Activated T-helper 1 cell treated with anti-CD3 and anti-CD28 coated beads, Interleukin-12 subunit alpha, Interleukin-12 subunit beta, Interleukin-2, Interleukin-4 antibody, amounts not matched to agents 30 ng/mL and 10 ng/mL and 1 ng/mL, durations not matched to agents 14 hours and 24 hours and 36 hours (primary cell): ENCODE measurements at regions not wholly inside any gene's neighbourhood (a gene's known extent, or its start where the extent isn't known, plus 50 kb on each side); places are given as distances from the start of the nearest gene placed in this dataset.

Experiments
- DNase-seq: peaks from one replicate; pipeline ENCODE4 v3.0.0; 2021; ENCODE audit warnings: low spot score
- H3K27ac Mint-ChIP-seq: one replicate; pipeline ENCODE4 v1.8.0; 2021; ENCODE audit warnings: mild to moderate bottlenecking, mixed read lengths
- H3K27me3 Mint-ChIP-seq: one replicate; pipeline ENCODE4 v1.8.0; 2022; ENCODE audit warnings: mild to moderate bottlenecking, moderate library complexity, mixed read lengths; ENCODE audit not compliant: insufficient read depth
- H3K36me3 Mint-ChIP-seq: one replicate; pipeline ENCODE4 v1.8.0; 2021; ENCODE audit warnings: low read depth, mixed read lengths
- H3K4me1 Mint-ChIP-seq: one replicate; pipeline ENCODE4 v1.8.0; 2021; ENCODE audit warnings: low read depth, mixed read lengths
- H3K4me3 Mint-ChIP-seq: one replicate; pipeline ENCODE4 v1.8.0; 2021; ENCODE audit warnings: mild to moderate bottlenecking, moderate library complexity, mixed read lengths
- H3K9me3 Mint-ChIP-seq: one replicate; pipeline ENCODE4 v1.8.0; 2021; ENCODE audit warnings: mixed read lengths
- intact Hi-C: fragments of 100-400 bp; cut with micrococcal nuclease; formaldehyde crosslinking; loops from one replicate; pipeline ENCODE4 v1.15.1; 2024

GRCh38 chr18:73932976-73933375, 214.7 kb downstream of the FBXO15 start:
- no peak overlapping the region for H3K27ac Mint-ChIP-seq
- no peaks in the 10 kb centered on the region for H3K36me3 Mint-ChIP-seq

GRCh38 chr18:73927496-73927895, 220.1 kb downstream of the FBXO15 start:
- Mint-ChIP-seq H3K36me3 (no peaks in the 10 kb centered on the region), H3K27ac (no peak overlapping the region), H3K27me3 (no peaks in the 10 kb centered on the region), H3K9me3 (no peaks in the 10 kb centered on the region), H3K4me1 (no peaks in the 10 kb centered on the region), H3K4me3 (no peak overlapping the region)
- no peak for DNase-seq
- intact Hi-C loops = no loop called here

More at GRCh38 chr18:73932976-73933375, 214.7 kb downstream of the FBXO15 start:
- no peaks in the 10 kb centered on the region for H3K4me1 Mint-ChIP-seq
- H3K27me3 Mint-ChIP-seq = no peaks in the 10 kb centered on the region
- DNase-seq = no peak
- H3K4me3 Mint-ChIP-seq = no peak overlapping the region
- intact Hi-C loops = no loop called here
- H3K9me3 Mint-ChIP-seq = no peaks in the 10 kb centered on the region

- DNase-seq = no peak
- H3K4me1 Mint-ChIP-seq = no peaks in the 10 kb centered on the region
- H3K27me3 Mint-ChIP-seq = no peaks in the 10 kb centered on the region
- H3K4me3 Mint-ChIP-seq = no peak overlapping the region
- no peaks in the 10 kb centered on the region for H3K9me3 Mint-ChIP-seq
- H3K36me3 Mint-ChIP-seq = no peaks in the 10 kb centered on the region
- H3K27ac Mint-ChIP-seq = no peak overlapping the region
- intact Hi-C loops = no loop called here
These were observed 222.8 kb downstream of the FBXO15 start for GRCh38 chr18:73924836-73925235.

- H3K27ac Mint-ChIP-seq = no peak overlapping the region
- H3K4me1 Mint-ChIP-seq = no peaks in the 10 kb centered on the region
- H3K9me3 Mint-ChIP-seq = no peaks in the 10 kb centered on the region
- H3K36me3 Mint-ChIP-seq = no peaks in the 10 kb centered on the region
- H3K4me3 Mint-ChIP-seq = no peak overlapping the region
- no peaks in the 10 kb centered on the region for H3K27me3 Mint-ChIP-seq
- intact Hi-C loops = no loop called here
- no peak for DNase-seq
These were observed 223.3 kb downstream of the FBXO15 start for GRCh38 chr18:73924307-73924706.

- Mint-ChIP-seq H3K9me3 (no peaks in the 10 kb centered on the region), H3K27ac (no peak overlapping the region), H3K27me3 (no peaks in the 10 kb centered on the region), H3K36me3 (no peaks in the 10 kb centered on the region), H3K4me1 (no peaks in the 10 kb centered on the region), H3K4me3 (no peak overlapping the region)
- intact Hi-C loops = no loop called here
- DNase-seq = no peak
These were observed 223.8 kb downstream of the FBXO15 start for GRCh38 chr18:73923866-73924265.

- intact Hi-C loops = no loop called here
These were observed 227.6 kb downstream of the FBXO15 start for GRCh38 chr18:73920033-73920432.

GRCh38 chr18:73918816-73919215, 228.8 kb downstream of the FBXO15 start:
- intact Hi-C loops = no loop called here
- no peaks in the 10 kb centered on the region for H3K4me1 Mint-ChIP-seq
- no peaks in the 10 kb centered on the region for H3K36me3 Mint-ChIP-seq
- no peaks in the 10 kb centered on the region for H3K9me3 Mint-ChIP-seq
- H3K27ac Mint-ChIP-seq = no peak overlapping the region
- no peak overlapping the region for H3K4me3 Mint-ChIP-seq
- DNase-seq = no peak
- H3K27me3 Mint-ChIP-seq = no peaks in the 10 kb centered on the region

More at GRCh38 chr18:73920033-73920432, 227.6 kb downstream of the FBXO15 start:
- no peaks in the 10 kb centered on the region for H3K4me1 Mint-ChIP-seq
- no peak for DNase-seq
- no peak overlapping the region for H3K27ac Mint-ChIP-seq
- no peaks in the 10 kb centered on the region for H3K27me3 Mint-ChIP-seq
- H3K9me3 Mint-ChIP-seq = no peaks in the 10 kb centered on the region
- no peaks in the 10 kb centered on the region for H3K36me3 Mint-ChIP-seq
- no peak overlapping the region for H3K4me3 Mint-ChIP-seq

GRCh38 chr18:73917046-73917445, 230.6 kb downstream of the FBXO15 start:
- Mint-ChIP-seq H3K4me1 (no peaks in the 10 kb centered on the region), H3K9me3 (no peaks in the 10 kb centered on the region), H3K4me3 (no peak overlapping the region), H3K27me3 (no peaks in the 10 kb centered on the region), H3K27ac (no peak overlapping the region), H3K36me3 (no peaks in the 10 kb centered on the region)
- DNase-seq = no peak
- intact Hi-C loops = no loop called here

- no peak overlapping the region for H3K27ac Mint-ChIP-seq
- intact Hi-C loops = no loop called here
- no peaks in the 10 kb centered on the region for H3K9me3 Mint-ChIP-seq
- no peak overlapping the region for H3K4me3 Mint-ChIP-seq
- no peaks in the 10 kb centered on the region for H3K27me3 Mint-ChIP-seq
- DNase-seq = no peak
- no peaks in the 10 kb centered on the region for H3K36me3 Mint-ChIP-seq
- no peaks in the 10 kb centered on the region for H3K4me1 Mint-ChIP-seq
These were observed 234.1 kb downstream of the FBXO15 start for GRCh38 chr18:73913505-73913904.

- Mint-ChIP-seq H3K4me1 (no peaks in the 10 kb centered on the region), H3K27me3 (peaks cover 2% of the 10 kb centered on the region), H3K4me3 (no peak overlapping the region), H3K27ac (no peak overlapping the region), H3K36me3 (no peaks in the 10 kb centered on the region), H3K9me3 (no peaks in the 10 kb centered on the region)
- intact Hi-C loops = no loop called here
- no peak for DNase-seq
These were observed 239.3 kb downstream of the FBXO15 start for GRCh38 chr18:73908323-73908722.

- intact Hi-C loops = no loop called here
- H3K9me3 Mint-ChIP-seq = no peaks in the 10 kb centered on the region
- H3K27ac Mint-ChIP-seq = no peak overlapping the region
- no peak for DNase-seq
- H3K4me3 Mint-ChIP-seq = no peak overlapping the region
- H3K4me1 Mint-ChIP-seq = no peaks in the 10 kb centered on the region
- H3K27me3 Mint-ChIP-seq = peaks cover 2% of the 10 kb centered on the region
- no peaks in the 10 kb centered on the region for H3K36me3 Mint-ChIP-seq
These were observed 246.1 kb downstream of the FBXO15 start for GRCh38 chr18:73901566-73901965.

GRCh38 chr18:73901151-73901550, 246.5 kb downstream of the FBXO15 start:
- intact Hi-C loops = no loop called here
- no peak overlapping the region for H3K4me3 Mint-ChIP-seq
- peaks cover 2% of the 10 kb centered on the region for H3K27me3 Mint-ChIP-seq
- no peaks in the 10 kb centered on the region for H3K4me1 Mint-ChIP-seq
- no peak overlapping the region for H3K27ac Mint-ChIP-seq
- no peaks in the 10 kb centered on the region for H3K36me3 Mint-ChIP-seq
- no peak for DNase-seq
- H3K9me3 Mint-ChIP-seq = no peaks in the 10 kb centered on the region

GRCh38 chr18:73900106-73900835, 247.4 kb downstream of the FBXO15 start:
- Mint-ChIP-seq H3K36me3 (no peaks in the 10 kb centered on the region), H3K27me3 (no peaks in the 10 kb centered on the region), H3K4me1 (no peaks in the 10 kb centered on the region), H3K27ac (no peak overlapping the region), H3K9me3 (no peaks in the 10 kb centered on the region), H3K4me3 (no peak overlapping the region)
- no peak for DNase-seq
- intact Hi-C loops = no loop called here

- no peak for DNase-seq
- no peaks in the 10 kb centered on the region for H3K9me3 Mint-ChIP-seq
- no peak overlapping the region for H3K4me3 Mint-ChIP-seq
- no peaks in the 10 kb centered on the region for H3K27me3 Mint-ChIP-seq
- no peaks in the 10 kb centered on the region for H3K36me3 Mint-ChIP-seq
- intact Hi-C loops = no loop called here
- H3K27ac Mint-ChIP-seq = no peak overlapping the region
- no peaks in the 10 kb centered on the region for H3K4me1 Mint-ChIP-seq
These were observed 250.1 kb downstream of the FBXO15 start for GRCh38 chr18:73897517-73897916.
